GM23338 (cell line): ENCODE measurements at regions not wholly inside any gene's neighbourhood (a gene's known extent, or its start where the extent isn't known, plus 50 kb on each side); places are given as distances from the start of the nearest gene placed in this dataset.

Experiments
- ATAC-seq: fragments of 200-7000 bp; cut with Tn5 transposase; 3 replicates; pipeline ENCODE4 v1.9.1; 2020
- DNase-seq: peaks from one replicate; pipeline ENCODE4 v3.0.0-alpha.2; 2015; ENCODE audit warnings: low spot score
- H2AFZ ChIP-seq: fragments of 200-600 bp; sonication (generic); 2 replicates; pipeline ENCODE4 v1.8.0; 2016; ENCODE audit warnings: antibody characterized with exemption, mild to moderate bottlenecking, moderate library complexity
- H3F3A ChIP-seq: fragments of 200-600 bp; sonication (generic); replicated peaks from 2 replicates; pipeline ENCODE4 v1.8.0; 2017; ENCODE audit warnings: antibody characterized with exemption, mixed run types, low read depth
- H3K27ac ChIP-seq: fragments of 200-600 bp; sonication (generic); 2 replicates; pipeline ENCODE4 v1.6.1; 2016; ENCODE audit warnings: low read depth
- H3K27me3 ChIP-seq: fragments of 200-600 bp; sonication (generic); 2 replicates; pipeline ENCODE4 v1.8.0; 2016; ENCODE audit warnings: mild to moderate bottlenecking, mixed run types, moderate library complexity; ENCODE audit not compliant: insufficient read depth
- H3K36me3 ChIP-seq: fragments of 200-600 bp; sonication (generic); 2 replicates; pipeline ENCODE4 v1.8.0; 2016; ENCODE audit warnings: mild to moderate bottlenecking; ENCODE audit not compliant: insufficient read depth
- H3K4me1 ChIP-seq: fragments of 200-600 bp; sonication (generic); 2 replicates; pipeline ENCODE4 v1.8.0; 2016; ENCODE audit warnings: mild to moderate bottlenecking, moderate library complexity; ENCODE audit not compliant: insufficient read depth
- H3K4me2 ChIP-seq: fragments of 200-600 bp; sonication (generic); 2 replicates; pipeline ENCODE4 v1.7.1; 2017; ENCODE audit warnings: mixed run types
- H3K4me3 ChIP-seq: fragments of 200-600 bp; sonication (generic); 2 replicates; pipeline ENCODE4 v1.6.1; 2016; ENCODE audit warnings: mixed run types
- H3K79me2 ChIP-seq: fragments of 200-600 bp; sonication (generic); replicated peaks from 2 replicates; pipeline ENCODE4 v1.8.0; 2017; ENCODE audit warnings: mild to moderate bottlenecking; ENCODE audit not compliant: insufficient read depth
- H3K9me2 ChIP-seq: fragments of 200-600 bp; sonication (generic); 2 replicates; pipeline ENCODE4 v1.8.0; 2017; ENCODE audit not compliant: insufficient read depth
- H4K20me1 ChIP-seq: fragments of 200-600 bp; sonication (generic); replicated peaks from 2 replicates; pipeline ENCODE4 v1.8.0; 2017; ENCODE audit warnings: mild to moderate bottlenecking; ENCODE audit not compliant: insufficient read depth
- H3K27ac Mint-ChIP-seq: 2 replicates; pipeline ENCODE4 v1.8.0; 2020; ENCODE audit warnings: inconsistent platforms, mild to moderate bottlenecking, moderate library complexity, mixed read lengths
- H3K27me3 Mint-ChIP-seq: 3 replicates; pipeline ENCODE4 v1.8.0; 2022; ENCODE audit warnings: low read depth, mild to moderate bottlenecking, moderate library complexity, mixed read lengths, inconsistent platforms; ENCODE audit not compliant: insufficient read depth, poor library complexity
- H3K36me3 Mint-ChIP-seq: 3 replicates; pipeline ENCODE4 v1.8.0; 2021; ENCODE audit warnings: low read depth, mild to moderate bottlenecking, inconsistent platforms, moderate library complexity, mixed read lengths
- H3K4me1 Mint-ChIP-seq: 3 replicates; pipeline ENCODE4 v1.8.0; 2020; ENCODE audit warnings: mild to moderate bottlenecking, inconsistent platforms, mixed read lengths
- H3K4me3 Mint-ChIP-seq: 3 replicates; pipeline ENCODE4 v1.8.0; 2021; ENCODE audit warnings: moderate library complexity, mild to moderate bottlenecking, inconsistent platforms, mixed read lengths
- H3K9me3 Mint-ChIP-seq: 3 replicates; pipeline ENCODE4 v1.8.0; 2020; ENCODE audit warnings: moderate library complexity, mild to moderate bottlenecking, inconsistent platforms, mixed read lengths
- JUNB ChIP-seq: IDR thresholded peaks from one replicate; pipeline ENCODE4 v1.6.1; 2016; ENCODE audit warnings: antibody characterized with exemption; ENCODE audit not compliant: unreplicated experiment
- NANOG ChIP-seq: IDR thresholded peaks from 2 replicates; pipeline ENCODE4 v1.6.1; 2016; ENCODE audit warnings: antibody characterized with exemption, borderline replicate concordance
- STAT1 ChIP-seq: IDR thresholded peaks from one replicate; pipeline ENCODE4 v1.6.1; 2016; ENCODE audit warnings: antibody characterized with exemption; ENCODE audit not compliant: unreplicated experiment
- ZNF114 ChIP-seq: fragments of 250-450 bp; sonication (Bioruptor Pico); IDR thresholded peaks from 2 replicates; pipeline ENCODE4 v1.5.0; 2020; ENCODE audit warnings: mild to moderate bottlenecking, moderate library complexity
- ZNF331 ChIP-seq: fragments of 250-450 bp; sonication (Bioruptor Pico); IDR thresholded peaks from 2 replicates; pipeline ENCODE4 v1.5.0; 2020; ENCODE audit warnings: low read depth, mild to moderate bottlenecking, moderate library complexity
- TF ChIP-seq, protein P1 (sequence below): fragments of 250-450 bp; sonication (Bioruptor Pico); IDR thresholded peaks from 2 replicates; pipeline ENCODE4 v1.5.0; 2020; ENCODE audit warnings: mild to moderate bottlenecking, moderate library complexity
- TF ChIP-seq, protein P2 (sequence below): IDR thresholded peaks from 2 replicates; pipeline ENCODE4 v1.6.1; 2016; ENCODE audit warnings: antibody characterized with exemption

GRCh38 chr12:102680304-102680703, 199.9 kb upstream of the IGF1 start (continued):
- TF ChIP-seq, protein P1, sequence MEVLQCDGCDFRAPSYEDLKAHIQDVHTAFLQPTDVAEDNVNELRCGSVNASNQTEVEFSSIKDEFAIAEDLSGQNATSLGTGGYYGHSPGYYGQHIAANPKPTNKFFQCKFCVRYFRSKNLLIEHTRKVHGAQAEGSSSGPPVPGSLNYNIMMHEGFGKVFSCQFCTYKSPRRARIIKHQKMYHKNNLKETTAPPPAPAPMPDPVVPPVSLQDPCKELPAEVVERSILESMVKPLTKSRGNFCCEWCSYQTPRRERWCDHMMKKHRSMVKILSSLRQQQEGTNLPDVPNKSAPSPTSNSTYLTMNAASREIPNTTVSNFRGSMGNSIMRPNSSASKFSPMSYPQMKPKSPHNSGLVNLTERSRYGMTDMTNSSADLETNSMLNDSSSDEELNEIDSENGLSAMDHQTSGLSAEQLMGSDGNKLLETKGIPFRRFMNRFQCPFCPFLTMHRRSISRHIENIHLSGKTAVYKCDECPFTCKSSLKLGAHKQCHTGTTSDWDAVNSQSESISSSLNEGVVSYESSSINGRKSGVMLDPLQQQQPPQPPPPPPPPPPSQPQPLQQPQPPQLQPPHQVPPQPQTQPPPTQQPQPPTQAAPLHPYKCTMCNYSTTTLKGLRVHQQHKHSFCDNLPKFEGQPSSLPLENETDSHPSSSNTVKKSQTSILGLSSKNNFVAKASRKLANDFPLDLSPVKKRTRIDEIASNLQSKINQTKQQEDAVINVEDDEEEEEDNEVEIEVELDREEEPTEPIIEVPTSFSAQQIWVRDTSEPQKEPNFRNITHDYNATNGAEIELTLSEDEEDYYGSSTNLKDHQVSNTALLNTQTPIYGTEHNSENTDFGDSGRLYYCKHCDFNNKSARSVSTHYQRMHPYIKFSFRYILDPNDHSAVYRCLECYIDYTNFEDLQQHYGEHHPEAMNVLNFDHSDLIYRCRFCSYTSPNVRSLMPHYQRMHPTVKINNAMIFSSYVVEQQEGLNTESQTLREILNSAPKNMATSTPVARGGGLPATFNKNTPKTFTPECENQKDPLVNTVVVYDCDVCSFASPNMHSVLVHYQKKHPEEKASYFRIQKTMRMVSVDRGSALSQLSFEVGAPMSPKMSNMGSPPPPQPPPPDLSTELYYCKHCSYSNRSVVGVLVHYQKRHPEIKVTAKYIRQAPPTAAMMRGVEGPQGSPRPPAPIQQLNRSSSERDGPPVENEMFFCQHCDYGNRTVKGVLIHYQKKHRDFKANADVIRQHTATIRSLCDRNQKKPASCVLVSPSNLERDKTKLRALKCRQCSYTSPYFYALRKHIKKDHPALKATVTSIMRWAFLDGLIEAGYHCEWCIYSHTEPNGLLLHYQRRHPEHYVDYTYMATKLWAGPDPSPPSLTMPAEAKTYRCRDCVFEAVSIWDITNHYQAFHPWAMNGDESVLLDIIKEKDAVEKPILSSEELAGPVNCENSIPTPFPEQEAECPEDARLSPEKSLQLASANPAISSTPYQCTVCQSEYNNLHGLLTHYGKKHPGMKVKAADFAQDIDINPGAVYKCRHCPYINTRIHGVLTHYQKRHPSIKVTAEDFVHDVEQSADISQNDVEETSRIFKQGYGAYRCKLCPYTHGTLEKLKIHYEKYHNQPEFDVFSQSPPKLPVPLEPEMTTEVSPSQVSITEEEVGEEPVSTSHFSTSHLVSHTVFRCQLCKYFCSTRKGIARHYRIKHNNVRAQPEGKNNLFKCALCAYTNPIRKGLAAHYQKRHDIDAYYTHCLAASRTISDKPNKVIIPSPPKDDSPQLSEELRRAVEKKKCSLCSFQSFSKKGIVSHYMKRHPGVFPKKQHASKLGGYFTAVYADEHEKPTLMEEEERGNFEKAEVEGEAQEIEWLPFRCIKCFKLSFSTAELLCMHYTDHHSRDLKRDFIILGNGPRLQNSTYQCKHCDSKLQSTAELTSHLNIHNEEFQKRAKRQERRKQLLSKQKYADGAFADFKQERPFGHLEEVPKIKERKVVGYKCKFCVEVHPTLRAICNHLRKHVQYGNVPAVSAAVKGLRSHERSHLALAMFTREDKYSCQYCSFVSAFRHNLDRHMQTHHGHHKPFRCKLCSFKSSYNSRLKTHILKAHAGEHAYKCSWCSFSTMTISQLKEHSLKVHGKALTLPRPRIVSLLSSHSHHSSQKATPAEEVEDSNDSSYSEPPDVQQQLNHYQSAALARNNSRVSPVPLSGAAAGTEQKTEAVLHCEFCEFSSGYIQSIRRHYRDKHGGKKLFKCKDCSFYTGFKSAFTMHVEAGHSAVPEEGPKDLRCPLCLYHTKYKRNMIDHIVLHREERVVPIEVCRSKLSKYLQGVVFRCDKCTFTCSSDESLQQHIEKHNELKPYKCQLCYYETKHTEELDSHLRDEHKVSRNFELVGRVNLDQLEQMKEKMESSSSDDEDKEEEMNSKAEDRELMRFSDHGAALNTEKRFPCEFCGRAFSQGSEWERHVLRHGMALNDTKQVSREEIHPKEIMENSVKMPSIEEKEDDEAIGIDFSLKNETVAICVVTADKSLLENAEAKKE = no peak

DNA sequence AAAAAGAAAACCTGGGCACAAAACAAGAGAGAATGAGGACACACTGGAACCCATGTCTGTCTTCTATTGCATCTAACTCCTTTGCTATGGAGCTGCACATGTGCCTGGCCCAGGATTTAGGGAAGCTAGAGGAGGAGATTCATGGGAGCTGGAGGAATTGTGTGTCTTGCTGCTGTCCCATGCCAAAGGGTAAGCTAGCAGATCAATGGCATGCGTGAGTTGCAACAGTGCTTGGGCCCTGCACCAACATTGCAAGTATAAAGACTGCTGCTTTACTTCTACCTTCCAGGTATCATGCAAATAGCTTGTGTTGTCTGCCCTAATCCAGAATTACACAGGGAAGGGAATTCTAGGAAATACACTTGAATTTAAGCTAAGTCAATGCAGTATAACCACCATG, 196.4 kb upstream of the IGF1 start:
- no peaks in the 10 kb centered on the region for H3K79me2 ChIP-seq
- TF ChIP-seq ZNF331 (CRISPR knock-in tag) = no peak
- TF ChIP-seq, protein P1 = no peak
- TF ChIP-seq JUNB = no peak
- TF ChIP-seq, protein P2, sequence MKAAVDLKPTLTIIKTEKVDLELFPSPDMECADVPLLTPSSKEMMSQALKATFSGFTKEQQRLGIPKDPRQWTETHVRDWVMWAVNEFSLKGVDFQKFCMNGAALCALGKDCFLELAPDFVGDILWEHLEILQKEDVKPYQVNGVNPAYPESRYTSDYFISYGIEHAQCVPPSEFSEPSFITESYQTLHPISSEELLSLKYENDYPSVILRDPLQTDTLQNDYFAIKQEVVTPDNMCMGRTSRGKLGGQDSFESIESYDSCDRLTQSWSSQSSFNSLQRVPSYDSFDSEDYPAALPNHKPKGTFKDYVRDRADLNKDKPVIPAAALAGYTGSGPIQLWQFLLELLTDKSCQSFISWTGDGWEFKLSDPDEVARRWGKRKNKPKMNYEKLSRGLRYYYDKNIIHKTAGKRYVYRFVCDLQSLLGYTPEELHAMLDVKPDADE = no peak
- no peak for TF ChIP-seq ZNF114 (CRISPR knock-in tag)
- no peak for TF ChIP-seq STAT1
- no peak for TF ChIP-seq NANOG

More for the DNA sequence above, 196.4 kb upstream of the IGF1 start:
- Mint-ChIP-seq H3K9me3 (peaks cover 25% of the 10 kb centered on the region), H3K4me3 (no peak overlapping the region), H3K4me1 (peaks cover 7% of the 10 kb centered on the region; the same call in 2 of the 3 replicates), H3K36me3 (peaks cover 11% of the 10 kb centered on the region), H3K27me3 (no peaks in the 10 kb centered on the region), H3K27ac (no peak overlapping the region)
- Histone ChIP-seq H3K9me2 (peaks cover 6% of the 10 kb centered on the region; the same call in 1 of the 2 replicates), H3K4me3 (no peak overlapping the region), H3K4me2 (no peak overlapping the region), H3F3A (no peaks in the 10 kb centered on the region), H2AFZ (no peak overlapping the region), H3K27ac (no peak overlapping the region), H3K36me3 (0 out of 2 replicates have a peak, but pooled peaks cover 7% of the 10 kb centered on the region), H3K4me1 (peaks cover 13% of the 10 kb centered on the region; the same call in 1 of the 2 replicates), H3K27me3 (no peaks in the 10 kb centered on the region), H4K20me1 (no peaks in the 10 kb centered on the region)
- ATAC-seq (no peak), DNase-seq (no peak)
